ENCODE measurements at regions not wholly inside any gene's neighbourhood (a gene's known extent, or its start where the extent isn't known, plus 50 kb on each side); places are given as distances from the start of the nearest gene placed in this dataset.

DNA sequence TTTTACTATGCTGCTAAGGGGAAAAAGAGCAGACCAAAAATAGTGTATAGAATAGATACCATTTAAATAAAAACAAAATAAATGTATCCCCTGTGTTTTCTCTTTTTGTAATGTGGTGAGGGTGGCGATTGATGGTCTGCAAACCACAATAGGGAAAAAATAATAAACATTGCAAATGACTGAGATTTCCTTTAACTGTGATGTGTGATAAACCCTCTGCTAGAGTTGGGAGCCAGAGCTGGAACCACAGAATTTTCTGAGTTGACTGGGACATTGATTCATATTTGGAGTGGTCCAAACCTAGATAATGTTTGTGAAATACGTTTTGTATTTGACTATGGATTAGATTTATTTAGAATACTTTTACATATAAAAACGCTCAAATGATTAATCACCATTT, 70.6 kb upstream of the PTGFR start:
- POLR2A ChIA-PET = no interaction called here
- no peaks in the 10 kb centered on the region for H3K27me3 Mint-ChIP-seq
- no peak for DNase-seq
- intact Hi-C loops (cut with micrococcal nuclease) = no loop called here
- H3K27ac Mint-ChIP-seq = no peak overlapping the region
- H3K4me3 Mint-ChIP-seq = no peak overlapping the region
- H3K36me3 Mint-ChIP-seq (ENCODE audit: low read depth) = no peaks in the 10 kb centered on the region
- no peak for ATAC-seq (ENCODE audit: low read depth)
- TF ChIP-seq CTCF (IDR thresholded peaks at IDR 0.05) = no peak
- H3K4me1 Mint-ChIP-seq = no peaks in the 10 kb centered on the region
- no peaks in the 10 kb centered on the region for H3K9me3 Mint-ChIP-seq
- CTCF ChIA-PET = no interaction called here

- H3K4me1 Mint-ChIP-seq = no peaks in the 10 kb centered on the region
- ChIA-PET CTCF (no interaction called here), POLR2A (no interaction called here)
- no peak overlapping the region for H3K4me3 Mint-ChIP-seq
- no peak for TF ChIP-seq CTCF (IDR thresholded peaks at IDR 0.05)
- ATAC-seq (ENCODE audit: low read depth) = no peak
- DNase-seq = no peak
- no peak overlapping the region for H3K27ac Mint-ChIP-seq
- no peaks in the 10 kb centered on the region for H3K9me3 Mint-ChIP-seq
- H3K27me3 Mint-ChIP-seq = no peaks in the 10 kb centered on the region
- H3K36me3 Mint-ChIP-seq (ENCODE audit: low read depth) = no peaks in the 10 kb centered on the region
- intact Hi-C loops (cut with micrococcal nuclease) = no loop called here
Measured at GRCh38 chr1:78420688-78421087, 70.1 kb upstream of the PTGFR start.

DNA sequence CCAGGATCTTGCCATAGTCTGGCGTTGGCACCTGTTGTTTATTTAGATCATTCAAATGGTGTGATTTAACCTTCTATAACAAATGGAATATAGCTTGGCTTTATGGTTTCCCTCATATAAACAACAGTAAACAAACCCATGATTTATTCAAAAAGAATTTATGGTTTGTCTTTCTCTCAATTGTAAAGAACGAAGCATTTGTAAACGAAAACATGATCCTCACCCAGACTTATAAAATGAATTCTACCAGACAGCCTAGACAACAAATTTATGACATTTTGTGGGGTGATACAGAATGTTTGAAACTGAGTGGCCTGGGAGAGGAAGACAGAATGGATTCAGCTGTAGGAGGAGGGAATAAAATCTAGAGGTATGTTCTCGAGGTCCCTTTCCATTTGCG, 66.1 kb upstream of the PTGFR start:
- Mint-ChIP-seq H3K4me1 (no peaks in the 10 kb centered on the region), H3K4me3 (no peak overlapping the region), H3K9me3 (no peaks in the 10 kb centered on the region), H3K27me3 (no peaks in the 10 kb centered on the region), H3K36me3 (ENCODE audit: low read depth) (no peaks in the 10 kb centered on the region), H3K27ac (no peak overlapping the region)
- DNase-seq (no peak), ATAC-seq (ENCODE audit: low read depth) (no peak)
- intact Hi-C loops (cut with micrococcal nuclease) = no loop called here
- TF ChIP-seq CTCF (IDR thresholded peaks at IDR 0.05) = no peak
- ChIA-PET CTCF (no interaction called here), POLR2A (no interaction called here)

GRCh38 chr1:78426408-78426807, 64.4 kb upstream of the PTGFR start:
- no peaks in the 10 kb centered on the region for H3K9me3 Mint-ChIP-seq
- H3K27me3 Mint-ChIP-seq = no peaks in the 10 kb centered on the region
- no peak for ATAC-seq (ENCODE audit: low read depth)
- no peak overlapping the region for H3K27ac Mint-ChIP-seq
- DNase-seq = no peak
- no peak for TF ChIP-seq CTCF (IDR thresholded peaks at IDR 0.05)
- no peaks in the 10 kb centered on the region for H3K36me3 Mint-ChIP-seq (ENCODE audit: low read depth)
- POLR2A ChIA-PET = no interaction called here
- CTCF ChIA-PET = no interaction called here
- H3K4me3 Mint-ChIP-seq = no peak overlapping the region
- no peaks in the 10 kb centered on the region for H3K4me1 Mint-ChIP-seq
- intact Hi-C loops (cut with micrococcal nuclease) = no loop called here

- intact Hi-C loops (cut with micrococcal nuclease) = no loop called here
Measured at GRCh38 chr1:78427506-78427905, 63.3 kb upstream of the PTGFR start.

More at GRCh38 chr1:78427506-78427905, 63.3 kb upstream of the PTGFR start:
- H3K27me3 Mint-ChIP-seq = no peaks in the 10 kb centered on the region
- no peak overlapping the region for H3K4me3 Mint-ChIP-seq
- H3K36me3 Mint-ChIP-seq (ENCODE audit: low read depth) = no peaks in the 10 kb centered on the region
- ChIA-PET POLR2A (no interaction called here), CTCF (no interaction called here)
- H3K9me3 Mint-ChIP-seq = no peaks in the 10 kb centered on the region
- ATAC-seq (ENCODE audit: low read depth) (no peak), DNase-seq (no peak)
- H3K27ac Mint-ChIP-seq = no peak overlapping the region
- no peaks in the 10 kb centered on the region for H3K4me1 Mint-ChIP-seq
- no peak for TF ChIP-seq CTCF (IDR thresholded peaks at IDR 0.05)
